GM18505 (cell line): ENCODE measurements at regions not wholly inside any gene's neighbourhood (a gene's known extent, or its start where the extent isn't known, plus 50 kb on each side); places are given as distances from the start of the nearest gene placed in this dataset.
A peak's percentile ranks its signal among the peaks of the same experiment; 100 is the strongest.

ENCODE experiments used
- ATAC-seq: cut with Tn5 transposase; IDR thresholded peaks from one replicate; pipeline ENCODE4 v1.9.1; 2021; ENCODE audit not compliant: unreplicated experiment
- POLR2A ChIP-seq: IDR thresholded peaks from 4 replicates; pipeline ENCODE4 v1.6.1; 2011; ENCODE audit warnings: borderline replicate concordance; ENCODE audit not compliant: insufficient read depth, insufficient read length; ENCODE audit errors: extremely low read depth

DNA sequence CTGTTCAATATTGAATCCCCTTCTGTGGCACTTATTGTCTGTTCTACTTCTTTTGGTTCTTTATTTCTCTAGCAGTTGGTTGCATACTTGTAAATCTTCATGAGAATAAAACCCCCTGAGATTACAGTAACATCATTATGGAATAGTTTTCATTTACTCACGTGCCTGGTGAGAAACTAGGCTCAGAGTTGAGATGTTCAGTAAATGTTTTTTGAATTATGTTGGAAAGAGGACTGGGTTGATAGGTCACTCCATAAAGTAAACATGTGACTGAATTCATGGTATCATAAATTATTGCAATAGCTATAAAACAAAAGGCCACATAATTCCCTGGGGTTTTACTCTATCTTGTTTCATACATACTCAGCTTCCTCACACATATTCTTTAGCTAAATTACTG is 174.2 kb upstream of the C9orf72 start:
- TF ChIP-seq POLR2A = no peak
- no peak for ATAC-seq

DNA sequence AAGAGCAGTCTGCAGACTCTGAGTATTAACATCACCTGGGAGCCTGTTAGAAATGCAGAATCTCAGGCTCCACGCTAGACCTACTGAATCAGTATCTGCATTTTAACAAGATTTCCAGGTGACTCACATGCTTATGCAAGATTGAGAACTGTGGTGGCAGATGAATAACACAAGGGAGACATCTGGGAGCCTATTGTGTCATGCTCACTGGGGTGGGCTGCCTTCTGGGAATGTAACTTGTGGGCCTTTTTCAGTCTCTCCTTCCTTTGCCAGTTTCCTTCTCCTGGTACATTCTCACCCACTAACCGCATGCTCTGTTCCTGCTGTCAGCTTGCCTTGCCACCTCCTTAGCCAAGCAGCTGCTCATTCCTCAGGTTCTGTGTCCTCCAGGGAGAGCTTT is 176.6 kb upstream of the C9orf72 start:
- no peak for ATAC-seq
- no peak for TF ChIP-seq POLR2A

DNA sequence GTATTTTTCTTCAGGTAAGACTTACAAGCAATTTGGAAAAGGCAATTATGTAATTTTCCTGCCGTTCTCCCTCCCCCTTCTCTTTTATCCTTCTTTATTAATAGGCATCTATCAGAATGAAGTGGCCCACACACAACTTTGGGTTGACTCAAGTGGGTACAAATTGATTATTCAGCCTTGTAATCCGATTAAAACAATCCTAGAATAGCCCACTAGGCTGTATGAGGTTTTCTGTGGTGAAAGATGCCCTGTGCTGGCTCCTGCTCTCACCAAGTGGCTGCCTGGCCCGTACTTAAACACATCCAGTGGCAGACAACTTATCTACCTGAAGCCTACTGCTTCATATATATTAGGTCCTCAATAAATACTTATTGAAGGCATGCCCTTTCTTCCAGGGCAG is 177.3 kb upstream of the C9orf72 start:
- no peak for TF ChIP-seq POLR2A
- ATAC-seq = no peak

DNA sequence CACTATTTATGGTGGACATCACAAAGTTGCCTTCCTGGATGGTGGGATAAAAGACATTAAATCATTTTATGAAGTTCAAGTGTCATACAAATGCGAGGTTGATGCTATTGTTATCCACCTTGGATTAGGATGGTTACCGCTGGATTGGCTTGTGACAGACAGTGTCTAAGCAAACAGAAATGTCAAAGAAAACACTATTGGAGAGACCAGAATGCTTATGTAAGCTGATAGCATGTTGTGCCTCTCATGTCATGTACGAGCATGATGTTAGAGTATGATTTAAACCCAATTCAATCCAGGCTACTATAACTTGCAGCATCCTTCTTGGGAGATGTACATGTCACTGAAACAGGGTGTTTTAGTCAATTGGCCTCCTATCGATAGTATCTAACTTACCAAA is 178.8 kb upstream of the C9orf72 start:
- ATAC-seq = no peak
- no peak for TF ChIP-seq POLR2A

DNA sequence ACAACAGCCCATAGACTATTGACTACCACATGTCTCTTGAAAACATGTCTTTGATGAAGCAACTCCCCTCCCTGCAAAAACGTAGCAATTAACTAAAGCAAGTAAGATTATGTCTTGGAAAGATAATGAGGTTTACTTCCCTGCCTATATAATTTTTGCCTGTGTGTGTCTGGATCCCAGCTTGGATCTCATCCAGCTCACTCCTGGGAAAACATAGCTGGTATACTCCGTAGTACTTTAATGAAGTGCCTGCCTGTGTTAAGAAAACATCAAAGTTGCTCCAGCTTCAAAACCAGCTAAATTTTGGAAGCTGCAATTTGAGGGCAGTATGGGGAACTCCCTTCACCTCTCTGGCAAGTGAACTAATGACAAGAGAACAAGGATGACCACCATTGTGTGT is 182.6 kb upstream of the C9orf72 start:
- TF ChIP-seq POLR2A = no peak
- ATAC-seq = no peak

DNA sequence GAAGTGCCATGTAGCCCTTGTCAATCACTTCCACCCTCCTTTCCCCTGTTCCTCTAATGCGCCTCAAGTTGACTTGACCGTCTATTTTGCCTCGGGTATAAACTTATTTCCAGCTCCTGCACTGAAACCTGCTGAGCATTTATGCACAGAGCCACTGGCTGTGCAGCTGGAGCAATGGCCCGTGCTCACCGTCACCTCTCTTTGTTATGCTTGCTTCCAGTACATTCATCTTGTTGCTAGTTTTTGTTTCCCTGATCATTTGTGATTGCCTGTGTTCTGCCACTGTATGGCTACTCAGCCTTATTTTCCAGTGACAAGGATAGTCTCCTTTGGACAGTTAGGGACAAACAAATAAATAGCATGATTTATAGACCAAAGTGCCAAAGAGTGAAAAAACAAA is 183.1 kb upstream of the C9orf72 start:
- TF ChIP-seq POLR2A = no peak
- no peak for ATAC-seq

DNA sequence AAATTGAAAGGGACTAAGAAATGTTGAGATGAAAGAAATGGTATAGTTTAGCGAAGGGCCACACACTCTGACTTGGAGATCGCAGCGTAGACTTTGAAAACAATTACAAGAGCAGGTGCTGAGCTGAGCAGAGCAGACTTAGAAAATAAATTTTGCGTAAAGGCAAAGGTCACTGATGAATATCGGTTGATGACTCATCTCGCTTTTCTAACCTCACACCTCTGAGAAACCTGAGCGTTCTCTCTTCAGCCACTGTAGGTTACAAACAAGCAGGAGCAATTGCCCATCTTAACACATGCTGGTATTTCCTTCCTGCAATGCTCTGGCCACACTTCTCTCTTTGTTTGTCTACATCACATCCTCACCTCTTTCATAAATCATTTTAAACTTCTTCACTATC is 190.6 kb upstream of the C9orf72 start:
- ATAC-seq = no peak
- no peak for TF ChIP-seq POLR2A

DNA sequence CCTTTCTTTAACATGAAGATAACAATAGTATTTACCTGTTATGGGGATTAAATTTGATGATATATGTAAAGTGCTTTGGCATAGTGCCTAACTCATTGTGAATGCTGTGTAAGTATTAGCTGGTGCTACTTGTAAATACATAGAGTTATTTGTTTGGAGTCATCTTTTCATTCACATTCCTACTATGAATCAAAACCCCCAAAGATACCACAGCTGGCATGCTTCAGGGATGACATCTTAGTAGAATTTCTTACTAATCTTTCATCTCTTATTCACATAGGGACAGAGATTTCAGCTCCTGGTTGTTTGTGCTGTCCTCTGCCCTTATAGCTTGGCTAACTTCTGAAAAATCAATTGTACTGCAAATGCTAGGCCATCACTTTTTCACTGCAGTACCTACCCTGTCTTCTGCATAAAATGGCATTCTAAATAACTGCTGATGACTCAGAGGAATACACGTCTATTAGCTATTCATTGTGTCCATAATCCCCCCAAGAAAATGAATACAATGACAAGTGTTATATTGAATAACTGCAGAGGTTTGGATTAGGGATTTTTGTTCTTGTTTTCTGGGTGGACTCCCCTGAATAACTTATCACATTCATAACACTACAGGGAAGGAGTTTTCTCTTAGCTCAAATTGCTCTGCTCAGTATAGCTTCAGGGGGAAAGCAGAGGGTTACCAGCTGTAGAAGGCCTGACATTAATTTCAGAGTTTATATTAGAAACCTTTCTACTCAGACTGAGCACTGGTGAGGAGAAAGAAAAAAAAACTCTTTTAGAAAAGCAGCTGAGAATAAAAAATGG is 192.2 kb upstream of the C9orf72 start:
- TF ChIP-seq POLR2A = no peak
- no peak for ATAC-seq

DNA sequence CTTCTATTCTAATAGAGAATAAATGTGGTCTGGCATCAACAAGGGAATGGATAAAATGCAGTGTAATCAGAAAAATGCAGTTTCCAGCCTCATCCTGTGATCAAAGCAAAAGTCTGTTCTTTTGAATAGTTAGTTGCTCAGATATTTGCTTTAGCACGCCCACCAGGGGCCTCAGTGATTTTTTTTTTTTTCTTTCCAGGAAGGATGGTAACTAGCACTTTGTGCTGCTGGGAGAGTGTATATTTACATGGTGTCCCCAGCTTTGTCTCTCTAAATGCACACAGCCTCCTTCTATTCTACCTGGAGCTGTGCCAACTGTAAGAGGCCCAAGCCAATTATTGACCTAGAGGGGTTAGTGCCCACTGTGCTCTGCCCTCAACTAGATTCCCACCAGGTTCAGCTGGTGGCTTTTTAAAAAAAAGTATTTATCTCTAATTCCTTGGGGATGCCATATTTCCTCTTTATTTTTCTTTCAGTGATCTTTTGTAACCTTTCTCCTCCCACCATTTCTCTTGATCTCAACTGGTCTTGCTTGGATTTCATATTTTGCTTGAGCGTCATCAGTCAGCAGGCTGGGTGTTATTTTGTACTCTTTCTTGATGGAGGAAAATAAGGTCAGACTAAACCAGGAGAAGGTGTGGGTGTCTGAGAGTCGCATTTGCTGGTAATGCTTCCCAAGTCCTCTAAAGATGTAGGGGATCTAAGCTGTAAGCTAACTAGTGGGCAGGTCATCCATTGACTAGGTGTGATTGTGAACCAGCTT is 193.0 kb upstream of the C9orf72 start:
- no peak for ATAC-seq
- TF ChIP-seq POLR2A = no peak

DNA sequence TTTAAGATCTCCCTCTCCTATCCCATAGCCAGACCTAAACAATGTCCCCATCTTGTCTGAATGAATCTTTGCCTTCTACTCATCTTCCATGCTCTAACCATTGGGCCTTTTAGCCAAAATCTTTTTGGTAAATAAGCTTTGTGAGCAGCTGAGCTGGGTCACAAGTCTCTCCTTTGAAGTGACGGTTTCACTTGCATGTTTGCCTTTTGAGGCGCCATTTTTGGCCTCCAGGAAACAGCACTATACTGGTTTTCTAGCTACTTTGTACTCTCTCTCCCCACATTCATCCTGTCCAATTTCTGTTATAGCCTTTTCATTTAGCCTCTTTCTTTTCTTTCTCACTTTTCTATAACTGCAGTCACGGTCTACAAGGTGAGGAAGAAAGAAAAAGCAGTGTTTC is 195.5 kb upstream of the C9orf72 start:
- no peak for ATAC-seq
- TF ChIP-seq POLR2A = no peak

DNA sequence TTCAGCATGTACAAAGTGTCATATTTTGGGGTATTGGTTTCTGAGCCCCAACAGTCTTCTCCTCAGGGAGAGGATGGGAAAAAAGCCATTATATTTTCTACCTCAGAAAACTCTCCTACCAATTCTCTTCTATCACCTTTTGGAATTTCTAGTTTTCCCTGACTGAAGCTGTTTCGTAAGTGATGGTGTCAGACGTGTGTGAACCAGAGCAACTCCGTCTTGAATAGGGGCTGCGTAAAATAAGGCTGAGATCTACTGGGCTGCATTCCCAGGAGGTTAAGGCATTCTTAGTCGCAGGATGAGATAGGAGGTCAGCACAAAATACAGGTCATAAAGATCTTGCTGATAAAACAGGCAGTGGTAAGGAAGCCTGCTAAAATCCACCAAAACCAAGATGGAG is 197.3 kb upstream of the C9orf72 start:
- ATAC-seq = no peak
- TF ChIP-seq POLR2A = no peak

DNA sequence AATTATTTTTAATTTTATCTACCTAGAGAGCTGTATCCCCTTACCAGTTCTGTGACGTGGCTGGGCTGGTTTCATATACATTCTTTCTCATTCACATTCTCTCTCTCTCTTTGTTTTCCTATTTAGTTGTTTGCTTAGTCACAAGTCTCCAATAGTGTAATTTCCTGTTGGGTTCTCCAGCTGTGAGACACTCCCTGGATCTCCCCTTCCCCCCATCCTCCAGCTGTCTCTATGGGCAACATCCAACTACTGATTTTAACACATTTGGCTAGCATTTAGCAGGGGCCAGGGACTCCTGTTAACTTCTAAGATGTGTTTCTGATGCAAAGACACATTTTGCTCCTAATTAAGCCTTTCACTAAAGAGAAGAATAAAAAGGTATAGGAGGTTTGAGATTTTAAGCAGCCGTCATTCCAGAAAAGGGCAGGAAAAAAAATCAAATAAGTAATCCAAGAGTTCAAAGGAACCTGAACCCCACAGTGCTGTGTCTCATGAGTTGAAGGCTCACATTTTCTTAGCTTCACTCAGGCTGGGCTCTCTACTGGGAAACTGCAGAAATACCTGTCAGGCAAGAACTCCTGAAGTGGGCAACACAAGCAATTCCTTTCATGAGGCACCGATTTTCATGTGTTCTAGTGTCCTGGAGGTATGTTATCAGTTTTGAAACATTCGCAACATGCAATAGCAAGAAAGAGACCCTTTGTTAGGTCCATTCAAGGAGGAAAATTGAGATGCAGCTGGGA is 198.7 kb upstream of the C9orf72 start:
- no peak for ATAC-seq
- no peak for TF ChIP-seq POLR2A

DNA sequence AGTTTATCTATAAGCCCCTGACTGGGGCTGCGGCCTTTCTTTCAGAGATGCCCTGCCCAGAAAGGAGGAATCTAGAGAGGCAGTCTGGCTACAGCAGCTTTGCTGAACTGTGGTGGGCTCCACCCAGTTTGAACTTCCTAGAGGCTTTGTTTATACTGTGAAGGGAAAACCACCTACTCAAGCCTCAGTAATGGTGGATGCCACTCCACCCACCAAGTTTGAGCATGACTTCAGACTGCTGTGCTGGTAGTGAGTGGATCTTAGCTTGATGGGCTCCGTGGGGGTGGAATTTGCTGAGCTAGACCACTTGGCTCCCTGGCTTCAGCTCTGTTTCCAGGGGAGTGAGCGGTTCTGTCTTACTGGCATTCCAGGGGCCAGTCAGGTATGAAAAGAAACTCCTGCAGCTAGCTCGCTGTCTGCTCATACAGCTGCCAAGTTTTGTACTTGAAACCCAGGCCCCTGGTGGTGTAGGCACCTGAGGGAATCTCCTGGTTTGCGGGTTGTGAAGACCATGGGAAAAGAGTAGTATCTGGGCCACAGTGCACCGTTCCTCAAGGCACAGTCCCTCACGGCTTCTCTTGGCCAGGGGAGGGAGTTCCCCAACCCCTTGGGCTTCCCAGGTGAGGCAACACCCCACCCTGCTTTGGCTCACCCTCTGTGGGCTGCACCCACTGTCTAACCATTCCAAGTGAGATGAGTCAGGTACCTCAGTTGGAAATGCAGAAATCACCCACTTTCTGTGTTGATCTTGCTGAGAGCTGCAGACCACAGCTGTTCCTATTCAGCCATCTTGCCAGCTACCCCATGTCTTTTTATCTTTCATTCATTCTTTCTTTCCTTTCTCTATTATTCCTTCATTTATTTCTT is 211.8 kb upstream of the C9orf72 start:
- ATAC-seq = peak; percentile 47
- no peak for TF ChIP-seq POLR2A
